ENCODE measurements at regions not wholly inside any gene's neighbourhood (a gene's known extent, or its start where the extent isn't known, plus 50 kb on each side); places are given as distances from the start of the nearest gene placed in this dataset.
"Not testable (repeated sequence)": the region's sequence is repeated elsewhere in the genome, so short reads cannot be mapped to it uniquely, and the experiment has no call there.

GRCh38 chrX:76931518-76931917, 504.0 kb downstream of the MAGEE1 start:
- H3K9me3 Mint-ChIP-seq = no peaks in the 10 kb centered on the region
- H3K4me3 Mint-ChIP-seq = no peak overlapping the region
- H3K27ac Mint-ChIP-seq = no peak overlapping the region
- no peaks in the 10 kb centered on the region for H3K36me3 Mint-ChIP-seq
- no peaks in the 10 kb centered on the region for H3K27me3 Mint-ChIP-seq
- H3K4me1 Mint-ChIP-seq = no peaks in the 10 kb centered on the region

DNA sequence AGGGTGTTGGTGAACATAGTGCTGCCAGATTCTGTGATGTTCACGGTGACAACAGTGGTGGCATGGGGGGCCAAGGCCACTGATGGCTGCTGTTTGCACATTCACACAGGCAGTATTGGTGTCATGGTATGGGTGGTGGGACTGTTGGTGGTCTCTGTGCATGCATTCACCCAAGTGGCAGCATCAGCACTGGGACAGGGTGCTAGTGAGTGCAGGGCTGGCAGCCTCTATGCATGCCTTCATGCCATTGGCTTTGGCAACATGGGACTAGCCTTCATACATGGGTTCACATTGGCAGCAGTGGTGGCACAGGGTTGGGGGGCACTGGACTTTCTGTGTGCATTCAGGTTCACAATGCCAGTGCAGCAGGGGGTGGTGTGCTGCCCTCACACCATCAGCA, 489.7 kb upstream of the FGF16 start:
- Mint-ChIP-seq H3K36me3 (no peaks in the 10 kb centered on the region), H3K27ac (no peak overlapping the region), H3K4me3 (no peak overlapping the region), H3K27me3 (no peaks in the 10 kb centered on the region), H3K9me3 (no peaks in the 10 kb centered on the region), H3K4me1 (no peaks in the 10 kb centered on the region)

DNA sequence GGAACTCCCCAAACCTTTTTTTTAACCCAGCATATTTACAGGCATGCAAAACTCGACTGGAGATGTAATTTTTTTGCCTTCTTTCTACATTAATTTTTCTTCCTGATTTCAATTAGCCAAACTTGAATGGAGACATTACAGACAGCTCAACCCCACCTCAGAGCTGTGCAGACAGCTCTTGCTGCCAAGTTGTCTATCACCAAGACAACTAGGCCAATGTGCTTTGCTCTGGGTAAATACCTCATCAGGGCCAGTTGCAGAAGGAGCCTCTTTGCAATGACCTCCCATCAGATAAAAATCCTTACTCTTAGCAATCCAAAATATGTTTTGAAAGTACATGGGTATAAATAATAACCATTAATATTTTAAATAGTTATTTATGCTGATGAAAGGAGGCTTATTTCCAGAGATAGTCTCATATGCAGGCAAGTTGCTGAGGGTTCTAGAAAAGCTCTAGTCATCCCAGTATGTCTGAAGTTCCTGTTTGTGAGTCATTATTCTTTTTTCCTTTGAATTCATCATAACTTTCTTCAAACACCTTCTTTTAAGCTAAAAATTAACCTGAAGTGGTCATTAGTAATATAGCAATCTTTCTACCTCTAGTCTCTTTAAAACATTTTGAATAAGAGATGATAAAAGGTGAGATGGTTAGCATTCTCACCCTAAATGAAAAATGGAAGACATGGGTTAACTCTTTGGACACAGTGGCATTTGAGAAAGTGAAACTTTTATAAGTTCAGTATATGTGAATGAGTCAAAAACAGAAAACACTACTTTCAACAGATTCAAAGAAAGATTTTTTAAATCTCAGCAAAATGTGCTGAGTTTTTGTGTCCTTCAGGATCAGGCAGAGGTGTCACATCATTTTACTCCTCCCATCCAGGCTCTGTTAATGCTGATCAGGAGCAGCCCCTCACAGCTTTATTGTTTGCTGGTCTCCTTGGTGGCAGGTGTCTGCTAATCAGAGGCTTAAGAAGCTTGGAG, 475.5 kb upstream of the FGF16 start:
- Mint-ChIP-seq H3K4me3 (no peak overlapping the region), H3K27ac (no peak overlapping the region)

DNA sequence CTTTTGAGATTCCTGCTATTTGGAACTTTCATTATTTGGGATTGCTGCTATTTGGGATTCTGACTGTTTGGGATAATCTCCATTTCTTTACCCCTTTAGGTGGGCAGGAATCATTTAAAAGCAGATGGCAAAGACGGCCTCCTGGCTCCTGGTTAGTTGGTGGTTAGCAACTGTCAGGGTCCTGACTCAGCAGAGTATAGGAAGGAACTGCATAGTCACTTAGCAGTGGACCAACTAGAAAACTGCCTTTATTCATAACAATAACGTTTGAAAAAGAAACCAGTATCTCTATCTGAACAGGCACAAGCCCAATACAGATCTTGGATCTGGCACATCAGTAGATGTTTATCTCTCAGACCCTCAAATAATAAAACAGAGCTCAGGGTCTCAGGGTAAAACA, 469.7 kb upstream of the FGF16 start:
- Mint-ChIP-seq H3K27ac (no peak overlapping the region), H3K4me1 (no peaks in the 10 kb centered on the region), H3K36me3 (no peaks in the 10 kb centered on the region), H3K9me3 (no peaks in the 10 kb centered on the region), H3K27me3 (peaks cover 2% of the 10 kb centered on the region), H3K4me3 (no peak overlapping the region)

More for the DNA sequence above, 475.5 kb upstream of the FGF16 start:
- no peaks in the 10 kb centered on the region for H3K9me3 Mint-ChIP-seq
- no peaks in the 10 kb centered on the region for H3K27me3 Mint-ChIP-seq
- no peaks in the 10 kb centered on the region for H3K4me1 Mint-ChIP-seq
- H3K36me3 Mint-ChIP-seq = no peaks in the 10 kb centered on the region

DNA sequence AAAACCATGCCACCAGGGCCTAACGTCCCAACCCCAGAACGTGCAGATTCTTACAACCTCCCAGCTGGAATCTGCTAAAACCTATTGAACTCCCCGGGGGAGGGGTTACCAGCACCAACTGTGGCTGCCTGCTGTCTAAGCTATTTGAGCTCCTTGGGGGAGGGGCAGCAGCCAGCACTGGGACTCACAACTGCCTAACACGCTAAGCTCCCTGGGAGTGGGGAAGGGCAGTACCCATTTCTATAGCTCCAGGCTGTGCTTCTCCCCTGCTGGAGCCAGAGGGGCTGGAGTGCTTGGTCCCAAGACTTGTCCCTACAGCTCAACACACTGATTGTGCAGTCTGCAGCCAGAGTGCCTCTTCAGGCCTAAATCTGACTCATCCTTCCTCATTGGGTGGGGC, 459.8 kb upstream of the FGF16 start:
- Mint-ChIP-seq H3K4me3 (no peak overlapping the region), H3K36me3 (peaks cover 3% of the 10 kb centered on the region), H3K27ac (no peak overlapping the region), H3K9me3 (peaks cover 16% of the 10 kb centered on the region), H3K4me1 (no peaks in the 10 kb centered on the region), H3K27me3 (no peaks in the 10 kb centered on the region)

DNA sequence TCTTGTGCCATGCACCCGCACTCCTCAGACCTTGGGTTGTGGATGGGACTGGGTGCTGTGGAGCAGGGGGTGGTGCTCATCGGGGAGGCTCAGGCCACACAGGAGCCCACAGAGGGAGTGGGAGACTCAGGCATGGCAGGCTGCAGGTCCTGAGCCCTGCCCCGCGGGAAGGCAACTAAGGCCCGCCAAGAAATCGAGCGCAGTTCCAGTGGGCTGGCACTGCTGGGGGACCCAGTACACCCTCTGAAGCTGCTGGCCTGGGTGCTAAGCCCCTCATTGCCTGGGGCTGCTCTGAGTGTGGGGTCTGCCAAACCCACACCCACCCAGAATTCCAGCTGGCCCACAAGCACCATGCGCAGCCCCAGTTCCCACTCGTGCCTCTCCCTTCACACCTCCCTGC, 450.5 kb upstream of the FGF16 start:
- Mint-ChIP-seq H3K4me1 (no peaks in the 10 kb centered on the region), H3K27ac (no peak overlapping the region), H3K27me3 (peaks cover 4% of the 10 kb centered on the region), H3K4me3 (no peak overlapping the region), H3K9me3 (no peaks in the 10 kb centered on the region), H3K36me3 (no peaks in the 10 kb centered on the region)

DNA sequence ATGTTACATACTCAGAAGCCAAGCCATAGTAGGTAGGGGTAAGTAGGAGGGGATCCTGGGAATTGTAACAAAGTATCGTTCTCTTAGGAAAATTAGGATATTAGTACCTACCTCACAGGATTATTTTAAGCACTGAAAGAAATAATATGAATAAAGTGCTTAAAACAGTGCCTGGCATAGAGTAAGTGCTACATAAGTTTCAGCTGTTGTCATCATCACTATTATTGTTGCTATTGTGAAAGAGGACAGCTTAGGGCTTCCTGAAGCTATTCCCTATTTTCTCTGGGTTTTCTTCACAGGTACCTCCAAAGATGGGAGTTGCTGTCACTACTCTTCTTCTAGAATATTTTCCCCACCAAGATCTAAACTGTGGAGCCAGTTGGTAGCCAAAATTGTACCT, 443.7 kb upstream of the FGF16 start:
- no peaks in the 10 kb centered on the region for H3K36me3 Mint-ChIP-seq
- H3K27ac Mint-ChIP-seq = peak overlapping the region; percentile 87
- peaks cover 1% of the 10 kb centered on the region for H3K27me3 Mint-ChIP-seq
- peaks cover 5% of the 10 kb centered on the region for H3K4me1 Mint-ChIP-seq
- H3K9me3 Mint-ChIP-seq = no peaks in the 10 kb centered on the region
- H3K4me3 Mint-ChIP-seq = no peak overlapping the region

- peak overlapping the region; percentile 87 for H3K27ac Mint-ChIP-seq
Measured at GRCh38 chrX:77003956-77004355, 443.2 kb upstream of the FGF16 start.

GRCh38 chrX:77009691-77010090, 437.5 kb upstream of the FGF16 start:
- Mint-ChIP-seq H3K36me3 (no peaks in the 10 kb centered on the region), H3K9me3 (no peaks in the 10 kb centered on the region), H3K27me3 (no peaks in the 10 kb centered on the region), H3K4me1 (peaks cover 5% of the 10 kb centered on the region), H3K4me3 (no peak overlapping the region), H3K27ac (no peak overlapping the region)

More at GRCh38 chrX:77003956-77004355, 443.2 kb upstream of the FGF16 start:
- peaks cover 1% of the 10 kb centered on the region for H3K27me3 Mint-ChIP-seq
- no peaks in the 10 kb centered on the region for H3K36me3 Mint-ChIP-seq
- H3K4me1 Mint-ChIP-seq = peaks cover 5% of the 10 kb centered on the region
- H3K9me3 Mint-ChIP-seq = no peaks in the 10 kb centered on the region
- H3K4me3 Mint-ChIP-seq = no peak overlapping the region

- H3K27ac Mint-ChIP-seq = no peak overlapping the region
- no peaks in the 10 kb centered on the region for H3K9me3 Mint-ChIP-seq
- no peaks in the 10 kb centered on the region for H3K4me1 Mint-ChIP-seq
- H3K36me3 Mint-ChIP-seq = no peaks in the 10 kb centered on the region
- no peak overlapping the region for H3K4me3 Mint-ChIP-seq
- no peaks in the 10 kb centered on the region for H3K27me3 Mint-ChIP-seq
Measured at GRCh38 chrX:77014377-77015372, 432.5 kb upstream of the FGF16 start.

- Mint-ChIP-seq H3K4me3 (no peak overlapping the region), H3K36me3 (no peaks in the 10 kb centered on the region), H3K27me3 (no peaks in the 10 kb centered on the region), H3K9me3 (no peaks in the 10 kb centered on the region), H3K4me1 (no peaks in the 10 kb centered on the region), H3K27ac (no peak overlapping the region)
Measured at GRCh38 chrX:77017093-77017492, 430.1 kb upstream of the FGF16 start.

DNA sequence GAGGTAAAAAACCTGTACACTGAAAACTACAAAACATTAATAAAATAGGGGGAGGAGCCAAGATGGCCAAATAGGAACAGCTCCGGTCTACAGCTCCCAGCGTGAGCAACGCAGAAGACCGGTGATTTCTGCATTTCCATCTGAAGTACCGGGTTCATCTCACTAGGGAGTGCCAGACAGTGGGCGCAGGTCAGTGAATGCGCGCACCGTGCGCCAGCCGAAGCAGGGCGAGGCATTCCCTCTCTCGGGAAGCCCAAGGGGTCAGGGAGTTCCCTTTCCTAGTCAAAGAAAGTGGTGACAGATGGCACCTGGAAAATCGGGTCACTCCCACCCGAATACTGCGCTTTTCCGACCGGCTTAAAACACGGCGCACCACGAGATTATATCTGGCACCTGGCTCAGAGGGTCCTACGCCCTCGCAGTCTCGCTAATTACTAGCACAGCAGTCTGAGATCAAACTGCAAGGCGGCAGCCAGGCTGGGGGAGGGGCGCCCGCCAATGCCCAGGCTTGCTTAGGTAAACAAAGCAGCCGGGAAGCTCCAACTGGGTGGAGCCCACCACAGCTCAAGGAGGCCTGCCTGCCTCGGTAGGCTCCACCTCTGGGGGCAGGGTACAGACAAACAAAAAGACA, 400.9 kb upstream of the FGF16 start:
- not testable (repeated sequence) for H3K4me3 Mint-ChIP-seq, H3K9me3 Mint-ChIP-seq, H3K36me3 Mint-ChIP-seq, H3K27ac Mint-ChIP-seq, H3K4me1 Mint-ChIP-seq
- H3K27me3 Mint-ChIP-seq = peaks cover 11% of the 10 kb centered on the region

- H3K4me3 Mint-ChIP-seq = no peak overlapping the region
- H3K27ac Mint-ChIP-seq = no peak overlapping the region
- no peaks in the 10 kb centered on the region for H3K36me3 Mint-ChIP-seq
- no peaks in the 10 kb centered on the region for H3K27me3 Mint-ChIP-seq
- H3K9me3 Mint-ChIP-seq = no peaks in the 10 kb centered on the region
- H3K4me1 Mint-ChIP-seq = no peaks in the 10 kb centered on the region
Measured at GRCh38 chrX:77060572-77060971, 386.6 kb upstream of the FGF16 start.

- Mint-ChIP-seq H3K4me3 (no peak overlapping the region), H3K27me3 (no peaks in the 10 kb centered on the region), H3K4me1 (no peaks in the 10 kb centered on the region), H3K9me3 (no peaks in the 10 kb centered on the region), H3K36me3 (no peaks in the 10 kb centered on the region), H3K27ac (no peak overlapping the region)
Measured at GRCh38 chrX:77061022-77061421, 386.2 kb upstream of the FGF16 start.

DNA sequence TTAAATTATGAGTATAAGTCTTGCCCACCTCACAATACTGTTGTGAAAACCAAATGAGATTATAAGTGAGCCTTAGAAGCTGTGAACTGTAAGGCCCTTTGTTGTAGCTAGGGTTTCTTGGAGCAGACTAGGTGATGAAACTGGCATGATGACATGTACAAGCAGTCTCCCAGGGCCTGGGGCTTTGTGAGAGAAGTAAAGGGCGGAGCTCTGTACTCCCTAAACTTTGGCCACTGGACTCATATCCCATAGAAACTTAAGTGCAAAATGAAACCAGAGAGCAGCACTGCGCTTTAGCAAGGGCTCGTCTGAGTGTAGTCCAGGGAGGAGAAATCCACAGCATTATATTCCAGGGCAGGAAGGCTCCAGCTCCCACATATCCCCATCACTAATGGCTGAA, 385.6 kb upstream of the FGF16 start:
- Mint-ChIP-seq H3K9me3 (no peaks in the 10 kb centered on the region), H3K27me3 (no peaks in the 10 kb centered on the region), H3K27ac (no peak overlapping the region), H3K36me3 (no peaks in the 10 kb centered on the region), H3K4me3 (no peak overlapping the region), H3K4me1 (no peaks in the 10 kb centered on the region)

Measured in activated naive CD4-positive, alpha-beta T cell treated with anti-CD3 and anti-CD28 coated beads, Interleukin-2, amount 50 U/mL, for 24 hours (primary cell).